ENCODE measurements at regions not wholly inside any gene's neighbourhood (a gene's known extent, or its start where the extent isn't known, plus 50 kb on each side); places are given as distances from the start of the nearest gene placed in this dataset.

DNA sequence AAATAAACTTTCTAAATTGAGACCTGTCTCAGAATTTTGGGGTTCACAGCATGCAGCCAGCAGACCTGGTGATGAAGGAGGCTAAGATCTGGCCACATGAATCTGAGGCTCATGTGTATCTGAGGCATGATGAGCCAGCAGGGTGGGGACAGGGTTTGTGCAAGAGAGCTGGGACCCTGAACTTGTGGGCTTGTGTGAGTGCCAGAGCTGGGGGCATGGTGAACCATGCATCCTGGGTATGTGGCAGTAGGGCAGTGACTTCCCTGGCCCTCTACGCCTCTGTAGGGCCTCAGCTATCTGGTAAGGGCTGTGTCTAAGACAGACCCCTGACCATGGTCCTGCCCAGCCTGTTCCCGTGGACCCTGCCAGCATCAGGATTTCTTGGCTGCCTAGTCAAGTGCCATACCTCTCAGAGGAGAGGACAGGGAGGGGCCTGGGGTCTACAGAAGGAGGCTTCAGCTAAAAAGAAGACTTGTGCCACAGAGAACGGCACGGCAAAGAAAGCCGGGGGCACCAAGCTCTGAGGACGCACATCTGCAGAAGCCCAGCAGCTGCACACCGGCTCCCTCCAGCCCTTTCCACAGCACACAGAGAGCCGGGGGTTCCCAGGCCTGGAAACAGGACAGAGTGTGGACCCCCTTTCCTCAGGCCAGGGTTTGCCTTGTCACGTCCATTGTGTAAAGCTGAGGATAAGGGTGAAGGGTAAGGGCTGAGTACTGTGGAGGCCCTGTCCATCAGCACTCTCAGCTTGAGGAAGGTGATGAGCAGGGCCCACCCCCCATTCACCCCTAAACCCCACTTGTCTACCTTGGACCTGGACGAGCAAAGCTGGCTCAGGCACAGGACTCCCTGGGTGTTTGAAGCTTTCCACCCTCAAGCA is 130.1 kb downstream of the MRPL36 start:
- no peak for DNase-seq

DNA sequence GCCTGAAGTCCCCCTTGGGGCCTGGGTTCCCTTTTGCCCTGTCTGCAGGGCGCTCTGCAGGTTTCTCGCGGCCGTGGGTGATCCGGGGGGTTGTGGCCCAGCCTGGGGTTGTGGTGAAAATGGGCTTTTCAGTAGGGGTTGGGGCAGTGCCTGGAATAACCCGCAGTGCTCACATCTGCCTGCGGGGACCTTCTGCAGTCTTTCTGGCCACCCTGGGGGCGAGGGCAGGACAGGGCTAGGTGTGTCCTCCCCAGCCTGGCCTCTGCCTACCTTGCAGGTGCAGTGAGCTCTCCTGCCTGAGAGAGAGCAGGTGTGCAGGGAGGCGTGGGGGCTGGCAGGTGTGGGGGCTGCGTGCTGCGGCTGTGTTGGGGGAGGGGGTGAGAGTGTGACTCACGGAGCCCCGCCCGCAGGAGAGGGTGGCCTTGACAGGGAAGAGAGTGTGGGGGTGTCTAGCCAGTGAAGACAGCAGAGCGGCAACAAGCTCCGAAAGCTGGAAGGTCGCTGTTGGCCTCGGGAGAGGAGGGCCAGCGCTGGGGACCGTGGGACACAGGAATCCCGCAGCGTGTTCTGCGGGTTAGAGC is 131.4 kb downstream of the MRPL36 start:
- DNase-seq = peak in 7 of 56 donors; percentile 9 to 25 (median 17)

DNA sequence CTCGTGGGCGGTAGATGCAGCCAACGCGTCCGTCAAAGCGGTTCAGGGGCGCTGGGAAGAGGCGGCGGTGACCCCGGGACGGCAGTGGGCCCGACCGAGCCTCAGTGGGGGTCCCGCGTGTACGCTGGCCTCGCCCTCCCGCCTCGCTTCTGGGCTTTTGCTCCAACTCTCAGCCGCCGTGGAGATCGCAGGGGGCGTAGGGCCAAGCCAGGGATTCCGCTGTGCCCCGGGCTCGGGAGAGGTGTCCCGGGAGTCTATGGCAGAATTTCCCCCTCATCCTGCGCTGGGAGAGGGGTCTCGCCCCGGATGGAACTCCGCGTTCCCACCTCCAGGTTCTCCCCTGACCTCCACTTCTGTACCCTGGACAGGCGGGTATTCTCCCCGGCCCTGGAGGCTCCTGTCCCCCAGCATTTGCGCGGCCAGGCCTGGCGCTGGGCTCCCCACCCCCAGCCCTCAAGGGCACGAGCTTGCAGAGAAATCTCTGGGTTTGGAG is 131.9 kb downstream of the MRPL36 start:
- DNase-seq = peak in 1 of 56 donors; percentile 67

DNA sequence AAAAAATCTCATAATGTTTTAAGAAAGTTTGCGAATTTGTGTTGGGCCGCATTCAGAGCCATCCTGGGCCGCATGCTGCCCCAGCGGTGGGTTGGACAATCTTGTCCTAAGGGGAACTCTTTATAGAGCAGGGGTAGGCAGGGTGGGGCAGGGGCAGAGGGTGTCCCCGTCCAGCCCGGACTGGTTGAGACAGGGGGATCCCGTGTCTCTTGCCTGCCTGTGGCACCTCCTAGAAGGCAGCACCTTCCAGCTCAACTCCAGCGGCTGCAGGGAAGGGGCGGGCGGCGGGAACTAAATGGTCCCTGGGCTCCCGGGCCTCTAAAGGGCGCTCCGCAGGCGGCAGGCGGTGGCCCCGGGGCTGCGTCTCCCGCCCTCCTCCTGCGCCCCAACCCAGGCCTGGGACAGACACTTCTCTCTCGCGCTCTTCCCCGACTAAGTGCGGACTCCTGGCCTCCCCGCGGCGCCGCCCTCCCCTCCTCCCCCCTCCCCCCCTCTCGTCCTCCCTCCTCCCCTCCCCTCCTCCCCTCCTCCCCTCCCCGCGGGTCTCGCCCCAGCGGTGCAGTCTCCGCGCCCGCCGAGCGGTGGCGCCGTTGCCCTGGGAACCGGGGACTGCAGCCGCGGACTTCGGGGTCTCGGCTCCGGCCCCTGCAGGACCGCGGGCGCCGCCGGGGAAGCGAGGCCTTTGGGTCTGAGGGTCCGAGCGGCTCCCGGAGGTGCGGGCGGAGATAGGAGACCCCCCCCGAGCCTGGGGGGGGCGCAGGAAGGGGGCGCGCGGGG is 132.6 kb downstream of the MRPL36 start:
- peak in 27 of 56 donors; percentile 4 to 67 (median 30) for DNase-seq

DNA sequence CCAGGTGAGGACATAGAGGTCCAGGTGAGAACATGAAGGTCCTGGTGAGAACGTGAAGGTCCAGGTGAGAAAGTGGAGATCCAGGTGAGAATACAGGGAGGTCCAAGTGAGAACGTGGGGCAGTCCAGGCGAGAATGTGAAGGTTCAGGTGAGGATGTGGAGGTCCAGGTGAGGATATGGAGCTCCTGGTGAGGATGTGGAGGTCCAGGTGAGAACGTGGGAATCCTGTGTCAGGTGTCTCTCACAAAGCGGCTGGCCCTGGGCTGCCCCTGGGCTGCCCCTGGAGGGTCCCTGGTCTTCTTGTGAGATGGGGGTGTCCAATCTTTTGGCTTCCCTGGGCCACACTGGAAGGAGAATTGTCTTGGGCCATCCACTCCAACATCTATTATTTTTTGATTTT is 133.4 kb downstream of the MRPL36 start:
- DNase-seq = no peak

DNA sequence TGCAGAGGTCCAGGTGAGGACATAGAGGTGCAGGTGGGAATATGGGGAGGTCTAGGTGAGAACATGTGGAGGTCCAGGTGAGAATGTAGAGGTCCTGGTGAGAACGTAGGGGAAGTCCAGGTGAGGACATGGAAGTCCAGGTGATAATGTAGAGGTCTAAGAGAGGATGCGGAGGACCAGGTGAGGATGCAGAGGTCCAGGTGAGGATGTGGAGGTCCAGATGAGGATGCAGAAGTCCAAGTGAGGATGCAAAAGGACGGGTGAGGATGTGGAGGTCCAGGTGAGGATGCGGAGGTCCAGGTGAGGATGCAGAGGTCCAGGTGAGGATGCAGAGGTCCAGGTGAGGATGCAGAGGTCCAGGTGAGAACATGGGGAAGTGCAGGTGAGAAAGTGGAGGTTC is 133.8 kb downstream of the MRPL36 start:
- no peak for DNase-seq

DNA sequence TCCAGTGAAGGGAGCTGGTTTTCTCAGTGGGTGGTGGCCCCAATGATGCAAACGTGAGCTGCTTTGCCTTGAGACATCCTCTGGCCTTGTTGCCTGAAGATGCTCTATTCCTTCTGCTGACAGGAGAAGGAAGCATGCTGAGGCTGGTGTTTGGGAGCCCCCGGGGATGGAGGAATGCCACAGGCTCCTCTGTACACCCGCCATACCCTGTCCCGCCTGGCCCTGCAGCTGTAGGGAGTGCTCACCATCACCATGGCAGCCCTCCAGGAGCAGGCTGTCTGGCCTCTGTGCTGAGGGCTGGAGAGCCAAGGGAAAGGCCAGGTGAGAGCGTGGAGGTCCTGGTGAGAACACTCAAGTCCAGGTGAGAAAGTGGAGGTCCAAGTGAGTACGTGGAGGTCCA is 134.4 kb downstream of the MRPL36 start:
- no peak for DNase-seq

DNA sequence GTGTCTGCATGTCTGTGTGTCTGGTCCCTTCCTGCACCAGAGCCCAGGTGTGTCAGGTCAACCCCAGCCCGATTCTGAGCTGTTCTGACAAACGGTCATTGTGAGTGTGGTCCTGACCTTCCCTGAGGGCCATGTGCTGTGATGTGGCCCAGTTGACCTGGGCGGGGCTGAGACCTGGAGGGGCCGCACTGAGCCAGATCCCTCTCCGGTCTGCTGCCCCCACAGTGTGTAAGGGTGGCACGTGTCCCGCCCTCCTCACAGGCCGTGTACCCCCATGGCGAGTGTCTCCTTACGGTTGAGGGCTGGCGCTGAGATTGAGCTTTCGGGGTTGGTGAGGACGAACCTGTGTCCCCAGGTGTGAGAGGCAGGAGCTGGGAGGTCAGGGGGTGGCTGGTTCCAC is 136.5 kb downstream of the MRPL36 start:
- DNase-seq = no peak

DNA sequence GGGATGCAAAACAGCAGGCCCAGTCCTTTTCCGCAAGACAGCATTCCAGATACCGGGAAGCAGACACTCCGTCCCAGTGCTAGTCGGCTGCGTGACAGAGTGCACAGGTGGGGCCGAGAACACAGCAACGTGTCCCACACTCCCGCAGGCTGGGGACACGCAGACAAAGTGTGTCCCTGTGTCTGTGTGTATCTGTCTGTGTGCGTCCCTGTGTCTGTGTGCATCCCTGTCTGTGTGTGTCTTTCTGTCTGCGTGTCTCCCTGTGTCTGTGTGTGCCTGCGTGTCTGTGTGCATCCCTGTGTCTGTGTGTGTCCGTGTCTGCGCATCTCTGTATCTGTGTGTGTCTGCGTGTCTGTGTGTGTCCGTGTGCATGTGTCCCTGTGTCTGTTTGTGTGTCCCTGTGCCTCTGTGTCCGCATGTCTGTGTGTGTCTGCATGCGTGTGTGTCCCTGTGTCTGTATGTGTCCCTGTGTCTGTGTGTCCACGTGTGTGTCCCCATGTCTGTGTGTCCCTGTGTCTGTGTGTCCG is 137.0 kb downstream of the MRPL36 start:
- DNase-seq = no peak

DNA sequence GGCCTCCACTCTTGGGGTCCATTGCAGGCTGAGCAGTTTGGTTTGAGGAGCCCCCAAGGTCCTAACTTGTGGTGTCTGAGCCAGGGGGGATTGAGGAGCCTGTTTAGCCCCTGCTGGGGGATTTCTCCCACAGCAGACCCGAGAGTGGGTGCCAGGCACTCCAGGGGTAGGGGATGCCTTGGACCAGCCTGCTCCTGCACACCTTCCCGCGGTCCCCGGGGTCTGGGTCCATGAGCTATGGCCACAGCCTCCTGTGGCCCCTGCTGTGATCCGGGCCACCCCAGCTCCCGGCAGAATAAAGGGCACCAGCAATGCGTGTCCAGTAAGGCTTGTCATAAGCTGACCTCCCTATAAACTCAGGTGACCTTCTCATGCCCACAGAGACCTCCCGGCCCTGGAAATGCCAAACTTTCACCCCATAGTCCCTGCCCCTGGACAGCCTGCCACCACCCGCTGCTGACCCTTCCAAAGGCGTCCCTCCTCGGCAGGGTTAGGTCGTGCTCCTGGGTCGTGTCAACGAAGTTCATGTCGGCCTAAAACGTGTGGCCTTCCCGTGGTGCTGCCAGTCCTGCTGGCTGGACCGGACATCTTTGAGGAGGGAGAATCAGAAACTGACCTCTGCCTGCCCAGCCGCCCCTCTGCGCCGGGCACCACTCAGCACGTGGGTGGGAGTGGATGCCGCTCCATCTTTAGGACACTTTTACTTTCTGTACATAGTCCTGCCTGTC is 137.6 kb downstream of the MRPL36 start:
- DNase-seq = no peak

DNA sequence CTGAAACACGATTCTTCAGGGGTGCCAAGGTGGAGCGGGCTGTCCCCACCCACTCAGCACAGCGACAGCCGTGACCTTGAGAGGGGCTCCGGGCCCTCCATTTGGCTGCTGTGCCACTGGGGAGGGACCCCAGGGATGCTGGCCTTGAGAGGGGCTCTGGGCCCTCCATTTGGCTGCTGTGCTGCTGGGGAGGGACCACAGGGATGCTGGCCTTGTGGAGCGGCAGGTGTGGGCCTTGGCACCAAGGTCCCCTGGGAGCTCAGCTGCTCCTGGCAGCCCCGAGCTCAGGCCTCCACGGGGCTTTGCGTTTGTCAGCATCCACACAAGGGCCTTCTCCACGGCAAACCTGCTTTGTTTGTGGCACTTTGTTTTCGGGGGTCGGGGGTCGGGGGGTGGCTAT is 137.6 kb upstream of the LPCAT1 start:
- DNase-seq = no peak

DNA sequence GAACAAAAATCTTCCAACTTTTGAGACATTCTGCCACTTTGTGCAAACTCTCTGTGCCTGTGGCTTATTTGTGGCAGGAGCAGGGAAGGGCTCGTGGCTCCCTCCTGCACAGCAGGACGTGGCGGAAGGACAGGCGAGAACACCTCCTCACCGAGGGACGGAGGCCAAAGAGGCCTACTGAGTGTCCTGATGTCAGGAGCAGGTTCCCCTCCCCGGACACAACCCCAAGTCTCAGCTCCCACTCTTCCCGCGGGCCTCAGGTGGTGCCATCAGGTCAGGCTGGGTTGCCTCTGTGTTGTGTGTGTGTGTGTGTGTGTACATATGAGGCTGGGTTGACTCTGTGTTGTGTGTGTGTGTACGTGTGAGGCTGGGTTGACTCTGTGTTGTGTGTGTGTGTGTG is 136.8 kb upstream of the LPCAT1 start:
- no peak for DNase-seq

DNA sequence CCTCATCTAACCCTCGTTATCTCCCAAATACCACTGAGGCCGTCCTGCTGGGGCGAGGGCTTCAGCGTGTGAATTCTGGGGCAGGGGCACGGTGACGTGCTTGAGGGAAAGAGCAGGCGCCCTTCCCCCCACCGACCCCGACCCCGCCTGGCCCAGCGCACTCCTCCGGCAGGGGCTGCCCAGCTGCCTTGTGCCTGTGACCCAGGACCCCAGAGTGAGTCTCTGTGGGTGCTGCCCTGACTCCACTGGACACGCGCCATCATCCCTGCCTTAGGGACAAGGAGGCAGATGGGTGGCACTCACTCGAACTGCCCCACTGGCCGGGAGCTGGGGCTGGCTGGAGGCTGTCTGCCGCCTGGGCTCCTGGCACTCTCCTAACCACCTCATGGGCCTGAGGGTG is 136.2 kb upstream of the LPCAT1 start:
- no peak for DNase-seq

DNA sequence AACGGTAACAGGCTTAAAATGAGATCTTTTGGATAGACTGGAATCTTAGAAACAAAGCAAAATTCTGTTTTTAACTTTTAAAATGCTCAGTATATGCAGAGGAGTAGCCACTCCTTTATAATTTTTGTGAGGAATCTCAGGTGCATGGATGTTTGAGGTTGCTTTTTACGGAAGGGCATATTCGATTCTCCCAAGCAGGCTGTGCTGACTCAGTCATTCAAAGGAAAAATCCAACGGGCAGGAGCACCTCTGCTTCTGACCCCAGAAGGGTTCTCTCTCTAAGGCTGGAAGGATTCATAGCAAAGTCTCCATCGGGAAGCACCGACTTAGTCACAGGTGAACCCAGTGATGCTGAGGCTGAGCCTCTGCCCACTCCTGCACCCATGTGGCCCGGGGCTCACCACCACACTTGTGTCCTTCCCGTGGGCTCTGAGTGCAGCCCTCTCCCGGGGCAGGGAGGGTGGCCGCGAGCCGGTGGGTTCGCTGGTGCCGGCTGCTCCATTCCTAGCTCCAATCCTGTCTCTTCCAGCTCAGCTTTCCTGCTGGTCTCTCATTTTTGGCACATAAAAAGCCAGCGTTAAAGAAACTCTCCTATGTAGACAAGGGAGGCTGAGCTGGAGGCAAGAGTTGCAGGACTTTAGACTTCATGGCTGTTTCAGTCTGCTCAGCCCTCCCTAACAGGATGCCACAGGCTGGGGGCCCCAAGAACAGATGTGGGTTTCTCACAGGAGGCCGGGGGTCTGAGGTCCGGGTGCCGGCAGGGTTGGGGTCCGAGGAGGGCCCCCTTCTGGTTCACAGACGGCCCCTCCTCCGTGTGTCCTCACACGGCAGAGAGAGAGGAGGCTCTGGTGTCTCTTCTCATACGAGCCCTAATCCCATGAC is 135.6 kb upstream of the LPCAT1 start:
- no peak for DNase-seq

DNA sequence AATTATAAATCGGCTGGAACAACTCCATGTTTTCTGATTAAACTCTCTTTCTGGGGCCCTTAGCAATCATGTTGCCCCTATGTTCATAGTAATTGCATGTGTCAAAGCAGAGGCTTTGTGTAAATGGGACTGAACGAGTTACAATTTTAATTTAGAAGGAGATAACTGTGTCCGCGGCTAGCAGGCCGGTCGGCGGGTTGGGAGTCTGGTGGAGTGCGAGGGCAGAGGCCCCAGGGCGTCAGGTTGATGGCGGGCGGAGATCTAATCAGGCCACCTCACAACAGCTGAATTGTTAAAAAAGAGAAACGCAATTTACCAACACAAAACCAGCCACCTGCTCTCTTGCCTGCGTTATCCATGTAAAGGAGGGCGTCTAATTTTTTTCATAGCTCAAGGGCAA is 134.9 kb upstream of the LPCAT1 start:
- no peak for DNase-seq

DNA sequence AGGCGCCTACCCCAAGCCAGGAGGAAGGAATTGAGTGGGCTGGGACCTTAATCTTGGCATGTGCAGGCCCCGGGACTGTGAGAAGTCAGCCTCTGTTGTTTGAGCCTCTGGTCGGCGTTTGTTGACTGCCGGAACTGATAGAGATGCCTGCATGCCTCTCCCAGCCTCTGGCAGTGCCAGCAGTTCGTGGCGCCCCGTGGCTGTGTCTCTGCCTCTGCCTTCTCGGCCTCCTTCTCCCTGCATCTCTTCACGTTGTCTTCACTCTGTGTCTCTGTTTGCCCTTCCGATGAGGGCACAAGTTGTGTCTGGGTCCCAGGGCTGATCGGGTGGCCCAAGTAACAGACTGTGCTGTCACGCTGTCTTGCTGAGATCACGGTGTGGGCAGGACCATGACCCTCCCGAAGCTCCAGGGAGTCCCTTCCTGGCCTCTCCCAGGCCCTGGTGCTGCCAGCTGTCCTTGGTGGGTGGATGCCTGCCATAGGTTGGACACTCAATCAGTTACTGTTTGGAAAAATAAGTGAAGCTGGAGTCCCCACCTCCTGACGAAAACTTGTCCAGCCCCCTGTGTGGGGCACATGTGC is 133.5 kb upstream of the LPCAT1 start:
- DNase-seq = no peak

DNA sequence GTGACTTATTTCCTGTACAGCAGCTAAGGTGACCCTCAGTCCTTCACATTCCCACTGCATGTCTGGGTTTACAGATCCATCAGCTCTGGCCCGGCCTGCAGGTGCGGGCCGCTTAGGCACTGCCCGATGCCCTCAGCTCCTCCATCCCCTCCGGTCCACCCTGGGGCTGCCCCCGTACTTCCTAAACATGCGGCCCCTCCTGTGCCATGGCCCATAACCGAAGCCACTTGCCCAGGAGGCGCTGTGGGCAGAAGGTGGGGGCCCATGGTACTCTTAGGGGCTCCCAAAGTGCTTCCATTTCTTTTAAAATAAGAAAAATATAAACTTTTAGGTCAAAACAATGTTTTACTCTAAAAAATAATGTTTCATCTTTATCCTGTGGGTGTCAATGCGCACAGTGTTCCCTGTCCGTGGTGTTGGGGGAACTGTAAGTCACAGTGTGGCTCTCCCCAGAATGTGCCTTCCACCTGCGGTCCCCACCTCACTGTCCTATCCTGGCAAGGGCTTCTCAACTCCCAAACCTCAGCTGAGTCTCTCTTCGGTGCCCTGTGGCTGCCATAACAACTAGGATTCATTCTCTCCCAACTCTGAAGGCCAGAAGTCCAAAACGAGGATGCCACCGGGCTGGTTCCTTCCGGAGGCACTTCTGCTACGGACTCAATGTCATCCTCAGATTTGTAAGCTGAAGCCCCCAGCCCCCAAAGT is 132.7 kb upstream of the LPCAT1 start:
- DNase-seq = no peak

DNA sequence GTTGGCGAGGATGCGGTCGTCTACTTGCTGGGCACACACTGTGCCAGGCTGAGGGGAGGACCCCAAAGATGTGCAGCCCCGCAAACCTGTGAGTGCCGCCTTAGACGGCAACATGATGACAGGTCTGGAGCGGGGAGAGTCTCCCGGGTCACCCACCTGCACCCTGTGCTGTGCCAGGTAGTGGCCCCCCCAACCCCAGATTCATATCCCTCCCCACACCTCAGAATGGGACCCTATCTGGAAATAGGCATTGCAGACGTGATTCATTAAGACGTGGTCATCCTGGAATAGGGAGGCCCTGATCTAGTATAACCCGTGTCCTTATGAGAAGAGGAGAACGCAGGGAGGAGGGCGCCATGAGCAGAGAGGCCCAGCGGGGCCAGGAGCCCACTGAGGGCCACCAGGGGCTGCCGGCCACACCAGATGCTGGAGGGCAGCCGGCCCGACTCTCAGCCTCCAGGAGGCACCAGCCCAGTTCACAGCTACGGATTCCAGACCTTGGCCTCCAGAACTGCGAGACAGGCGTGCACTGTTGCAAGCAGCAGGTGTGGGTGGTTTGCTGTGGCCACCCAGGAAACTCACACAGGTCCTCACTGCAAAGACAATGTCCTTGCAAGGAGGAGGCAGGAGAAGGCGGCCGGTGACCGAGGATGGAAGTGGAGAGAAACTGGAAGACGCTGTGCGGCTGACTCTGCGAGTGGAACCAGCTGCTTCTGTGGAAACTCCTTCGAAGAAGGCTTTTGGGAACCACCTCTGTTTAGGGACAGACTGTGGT is 131.9 kb upstream of the LPCAT1 start:
- DNase-seq = no peak
